HCT116 (cell line): ENCODE measurements at regions not wholly inside any gene's neighbourhood (a gene's known extent, or its start where the extent isn't known, plus 50 kb on each side); places are given as distances from the start of the nearest gene placed in this dataset.

Source experiments
- ATAC-seq: fragments of 200-7000 bp; cut with Tn5 transposase; 2 replicates; pipeline ENCODE4 v1.9.1; 2020; ENCODE audit warnings: mild to moderate bottlenecking, moderate library complexity
- BruUV-seq: library from RNA; stranded (reverse); fragments of 400-500 nt; replicated peaks from 2 replicates; lab custom pipeline; 2021; lab: Mats Ljungman, UMichigan
- CTCF ChIA-PET: fragments of 300-600 bp; sonication (Branson Sonifier 250); formaldehyde crosslinking; loops from one replicate; lab custom pipeline; 2021; ENCODE audit warnings: antibody characterized with exemption; lab: Charles Lee
- POLR2A ChIA-PET: fragments of 300-600, 350-600 bp; sonication (Branson Sonifier 250); formaldehyde crosslinking; loops from one replicate; lab custom pipeline; 2021; ENCODE audit warnings: antibody characterized with exemption; lab: Charles Lee
- RAD21 ChIA-PET, 2 experiments: fragments of 300-600 bp; sonication (Branson Sonifier 250); formaldehyde crosslinking; loops; one replicate each; lab custom pipeline; 2023; ENCODE audit warnings: low total read pairs in 2 of 2; ENCODE audit not compliant: uncharacterized antibody in 2 of 2, unreplicated experiment in 2 of 2, low non-redundant PET in 1 of 2; lab: Charles Lee
- DNase-seq: peaks from one replicate; pipeline ENCODE4 v3.0.0-alpha.2; 2010; ENCODE audit warnings: low read depth, low spot score
- H2AFZ ChIP-seq: fragments of 200-600 bp; shearing (Covaris generic), sonication (generic); 2 replicates; pipeline ENCODE4 v1.6.1; 2017; ENCODE audit warnings: low read depth, mixed run types, mixed read lengths, antibody characterized with exemption, low read length; ENCODE audit not compliant: poor library complexity, severe bottlenecking
- H3K27ac ChIP-seq: 2 replicates; pipeline ENCODE4 v1.5.1; 2012; ENCODE audit warnings: low read depth, low read length
- H3K27me3 ChIP-seq: fragments of 200-600 bp; sonication (generic); 2 replicates; pipeline ENCODE4 v1.6.1; 2016; ENCODE audit warnings: mixed run types, low read length, mixed read lengths; ENCODE audit not compliant: insufficient read depth
- H3K36me3 ChIP-seq, 2 experiments: fragments of 200-500 bp in 1 of 2; fragments of 200-600 bp in 1 of 2; sonication (Bioruptor generic) in 1 of 2; sonication (generic) in 1 of 2; 2 replicates each; pipeline versions ENCODE4 v1.5.1 to v1.6.1; 2014 to 2016; ENCODE audit warnings: low read length in 2 of 2, inconsistent platforms in 1 of 2, mixed read lengths in 1 of 2, mixed run types in 1 of 2; ENCODE audit not compliant: insufficient read depth in 2 of 2, control insufficient read depth in 1 of 2
- H3K4me1 ChIP-seq, 2 experiments: fragments of 200-600 bp in 1 of 2; sonication (generic) in 1 of 2; 2 replicates each; pipeline versions ENCODE4 v1.5.1 to v1.6.1; 2012 to 2017; ENCODE audit warnings: low read length in 2 of 2, inconsistent platforms in 1 of 2, mild to moderate bottlenecking in 1 of 2, mixed read lengths in 1 of 2, mixed run types in 1 of 2, moderate library complexity in 1 of 2; ENCODE audit not compliant: insufficient read depth in 2 of 2, control insufficient read depth in 1 of 2
- H3K4me2 ChIP-seq: fragments of 200-600 bp; sonication (generic); 2 replicates; pipeline ENCODE4 v1.6.1; 2017; ENCODE audit warnings: mixed run types, low read length, mixed read lengths
- H3K4me3 ChIP-seq, 2 experiments: fragments of 200-600 bp in 1 of 2; sonication (generic) in 1 of 2; replicated peaks in 1 of 2; 2 replicates each; pipeline ENCODE4 v1.5.1; 2011 to 2016; ENCODE audit warnings: low read length in 2 of 2, control low read depth in 1 of 2, low read depth in 1 of 2, mild to moderate bottlenecking in 1 of 2, mixed read lengths in 1 of 2, mixed run types in 1 of 2
- H3K79me2 ChIP-seq: fragments of 200-600 bp; sonication (generic); 2 replicates; pipeline ENCODE4 v1.6.1; 2017; ENCODE audit warnings: mild to moderate bottlenecking, mixed run types, low read length, moderate library complexity, mixed read lengths; ENCODE audit not compliant: insufficient read depth
- H3K9ac ChIP-seq: fragments of 200-600 bp; sonication (generic); 2 replicates; pipeline ENCODE4 v1.6.1; 2016; ENCODE audit warnings: low read length, mixed read lengths
- H3K9me2 ChIP-seq: fragments of 200-600 bp; sonication (generic), shearing (Covaris generic); 2 replicates; pipeline ENCODE4 v1.6.1; 2017; ENCODE audit warnings: mixed run types, mild to moderate bottlenecking, moderate library complexity; ENCODE audit not compliant: insufficient read depth
- H3K9me3 ChIP-seq, 2 experiments: fragments of 200-500 bp in 1 of 2; fragments of 200-600 bp in 1 of 2; sonication (Bioruptor generic) in 1 of 2; sonication (generic) in 1 of 2; 2 replicates each; pipeline ENCODE4 v1.6.1; 2014 to 2017; ENCODE audit warnings: low read length in 2 of 2, mixed read lengths in 2 of 2, inconsistent platforms in 1 of 2, low read depth in 1 of 2, mild to moderate bottlenecking in 1 of 2, mixed run types in 1 of 2, moderate library complexity in 1 of 2; ENCODE audit not compliant: control insufficient read depth in 1 of 2, insufficient read depth in 1 of 2
- H4K20me1 ChIP-seq: fragments of 200-600 bp; sonication (generic), shearing (Covaris generic); 2 replicates; pipeline ENCODE4 v1.6.1; 2017; ENCODE audit warnings: mixed run types, mild to moderate bottlenecking, moderate library complexity; ENCODE audit not compliant: insufficient read depth
- EGR1 ChIP-seq: IDR thresholded peaks from 2 replicates; pipeline ENCODE4 v1.6.1; 2012; ENCODE audit warnings: low read depth
- ELF1 ChIP-seq: IDR thresholded peaks from 2 replicates; pipeline ENCODE4 v1.6.1; 2012; ENCODE audit warnings: low read depth, borderline replicate concordance
- EZH2 ChIP-seq: fragments of 200-600 bp; sonication (generic); IDR thresholded peaks from 2 replicates; pipeline ENCODE4 v1.6.1; 2017; ENCODE audit warnings: antibody characterized with exemption, mixed run types
- YY1 ChIP-seq: IDR thresholded peaks from 2 replicates; pipeline ENCODE4 v1.6.1; 2011; ENCODE audit warnings: low read length, low read depth, moderate library complexity, mild to moderate bottlenecking; ENCODE audit not compliant: insufficient replicate concordance; ENCODE audit errors: extremely low read depth
- intact Hi-C: fragments of 100-400 bp; cut with micrococcal nuclease; formaldehyde crosslinking; loops from 2 replicates; pipeline ENCODE4 v1.10.0; 2022
- TF ChIP-seq, protein P1 (sequence below): IDR thresholded peaks from 2 replicates; pipeline ENCODE4 v1.6.1; 2012; ENCODE audit warnings: low read depth
- TF ChIP-seq, protein P2 (sequence below), 3 experiments: fragments of 200-600 bp in 1 of 3; sonication (generic) in 1 of 3; IDR thresholded peaks in 2 of 3; conservative IDR thresholded peaks in 1 of 3; 2 replicates each; pipeline ENCODE4 v1.5.1; 2012 to 2017; ENCODE audit warnings: low read depth in 2 of 3, low read length in 2 of 3, antibody characterized with exemption in 1 of 3, borderline replicate concordance in 1 of 3, control low read depth in 1 of 3, mild to moderate bottlenecking in 1 of 3, mixed read lengths in 1 of 3, mixed run types in 1 of 3, moderate library complexity in 1 of 3; ENCODE audit not compliant: insufficient read depth in 1 of 3
- TF ChIP-seq, protein P3 (sequence below): IDR thresholded peaks from 2 replicates; pipeline ENCODE4 v1.6.1; 2012

- H2AFZ ChIP-seq, result no peak overlapping the region
- H3K27me3 ChIP-seq, result no peaks in the 10 kb centered on the region
- no peak overlapping the region for H3K4me2 ChIP-seq
- RAD21 ChIA-PET, result no interaction called here
- BruUV-seq, result no TSS peak
- H4K20me1 ChIP-seq, result no peaks in the 10 kb centered on the region
- CTCF ChIA-PET, result no interaction called here
- POLR2A ChIA-PET, result no interaction called here
- no peak for TF ChIP-seq EGR1
- no peak for TF ChIP-seq EZH2
- TF ChIP-seq ELF1, result no peak
- TF ChIP-seq, protein P1, sequence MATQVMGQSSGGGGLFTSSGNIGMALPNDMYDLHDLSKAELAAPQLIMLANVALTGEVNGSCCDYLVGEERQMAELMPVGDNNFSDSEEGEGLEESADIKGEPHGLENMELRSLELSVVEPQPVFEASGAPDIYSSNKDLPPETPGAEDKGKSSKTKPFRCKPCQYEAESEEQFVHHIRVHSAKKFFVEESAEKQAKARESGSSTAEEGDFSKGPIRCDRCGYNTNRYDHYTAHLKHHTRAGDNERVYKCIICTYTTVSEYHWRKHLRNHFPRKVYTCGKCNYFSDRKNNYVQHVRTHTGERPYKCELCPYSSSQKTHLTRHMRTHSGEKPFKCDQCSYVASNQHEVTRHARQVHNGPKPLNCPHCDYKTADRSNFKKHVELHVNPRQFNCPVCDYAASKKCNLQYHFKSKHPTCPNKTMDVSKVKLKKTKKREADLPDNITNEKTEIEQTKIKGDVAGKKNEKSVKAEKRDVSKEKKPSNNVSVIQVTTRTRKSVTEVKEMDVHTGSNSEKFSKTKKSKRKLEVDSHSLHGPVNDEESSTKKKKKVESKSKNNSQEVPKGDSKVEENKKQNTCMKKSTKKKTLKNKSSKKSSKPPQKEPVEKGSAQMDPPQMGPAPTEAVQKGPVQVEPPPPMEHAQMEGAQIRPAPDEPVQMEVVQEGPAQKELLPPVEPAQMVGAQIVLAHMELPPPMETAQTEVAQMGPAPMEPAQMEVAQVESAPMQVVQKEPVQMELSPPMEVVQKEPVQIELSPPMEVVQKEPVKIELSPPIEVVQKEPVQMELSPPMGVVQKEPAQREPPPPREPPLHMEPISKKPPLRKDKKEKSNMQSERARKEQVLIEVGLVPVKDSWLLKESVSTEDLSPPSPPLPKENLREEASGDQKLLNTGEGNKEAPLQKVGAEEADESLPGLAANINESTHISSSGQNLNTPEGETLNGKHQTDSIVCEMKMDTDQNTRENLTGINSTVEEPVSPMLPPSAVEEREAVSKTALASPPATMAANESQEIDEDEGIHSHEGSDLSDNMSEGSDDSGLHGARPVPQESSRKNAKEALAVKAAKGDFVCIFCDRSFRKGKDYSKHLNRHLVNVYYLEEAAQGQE, result no peak
- TF ChIP-seq, protein P2, sequence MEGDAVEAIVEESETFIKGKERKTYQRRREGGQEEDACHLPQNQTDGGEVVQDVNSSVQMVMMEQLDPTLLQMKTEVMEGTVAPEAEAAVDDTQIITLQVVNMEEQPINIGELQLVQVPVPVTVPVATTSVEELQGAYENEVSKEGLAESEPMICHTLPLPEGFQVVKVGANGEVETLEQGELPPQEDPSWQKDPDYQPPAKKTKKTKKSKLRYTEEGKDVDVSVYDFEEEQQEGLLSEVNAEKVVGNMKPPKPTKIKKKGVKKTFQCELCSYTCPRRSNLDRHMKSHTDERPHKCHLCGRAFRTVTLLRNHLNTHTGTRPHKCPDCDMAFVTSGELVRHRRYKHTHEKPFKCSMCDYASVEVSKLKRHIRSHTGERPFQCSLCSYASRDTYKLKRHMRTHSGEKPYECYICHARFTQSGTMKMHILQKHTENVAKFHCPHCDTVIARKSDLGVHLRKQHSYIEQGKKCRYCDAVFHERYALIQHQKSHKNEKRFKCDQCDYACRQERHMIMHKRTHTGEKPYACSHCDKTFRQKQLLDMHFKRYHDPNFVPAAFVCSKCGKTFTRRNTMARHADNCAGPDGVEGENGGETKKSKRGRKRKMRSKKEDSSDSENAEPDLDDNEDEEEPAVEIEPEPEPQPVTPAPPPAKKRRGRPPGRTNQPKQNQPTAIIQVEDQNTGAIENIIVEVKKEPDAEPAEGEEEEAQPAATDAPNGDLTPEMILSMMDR (IDR thresholded peaks at IDR 0.05 in 2 of 3, conservative IDR thresholded peaks at IDR 0.05 in 1 of 3; ENCODE audit: borderline replicate concordance in 1 of 3, insufficient read depth in 1 of 3, low read depth in 2 of 3, low read length in 2 of 3), result no peak
- TF ChIP-seq YY1, result no peak
- TF ChIP-seq, protein P3, sequence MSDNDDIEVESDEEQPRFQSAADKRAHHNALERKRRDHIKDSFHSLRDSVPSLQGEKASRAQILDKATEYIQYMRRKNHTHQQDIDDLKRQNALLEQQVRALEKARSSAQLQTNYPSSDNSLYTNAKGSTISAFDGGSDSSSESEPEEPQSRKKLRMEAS, result no peak
- H3K9me3 ChIP-seq, result no peaks in the 10 kb centered on the region
- H3K9ac ChIP-seq, result no peak overlapping the region
- H3K9me2 ChIP-seq, result no peaks in the 10 kb centered on the region
- no peak overlapping the region for H3K27ac ChIP-seq
- DNase-seq, result no peak
- no peaks in the 10 kb centered on the region for H3K36me3 ChIP-seq
- no peak overlapping the region for H3K4me3 ChIP-seq
- H3K79me2 ChIP-seq, result no peaks in the 10 kb centered on the region
- H3K4me1 ChIP-seq, result no peaks in the 10 kb centered on the region
- intact Hi-C loops, result no loop called here
- ATAC-seq, result no peak
Measured at GRCh38 chr13:78910147-78910546, 251.2 kb upstream of the OBI1 start.
